ENCODE measurements at regions not wholly inside any gene's neighbourhood (a gene's known extent, or its start where the extent isn't known, plus 50 kb on each side); places are given as distances from the start of the nearest gene placed in this dataset.

- TF ChIP-seq USF2 (CRISPR knock-in tag; IDR thresholded peaks at IDR 0.05): no peak
- TF ChIP-seq PHF8 (IDR thresholded peaks at IDR 0.05; ENCODE audit: borderline replicate concordance, low read length): peak; percentile 69; the same call in 1 of the 2 replicates
- TF ChIP-seq POLR2A (conservative IDR thresholded peaks at IDR 0.05): peak; percentile 70
- no peak for TF ChIP-seq ZBTB11 (CRISPR knock-in tag; IDR thresholded peaks at IDR 0.05)
- TF ChIP-seq ZNF277 (CRISPR knock-in tag; IDR thresholded peaks at IDR 0.05; ENCODE audit: borderline replicate concordance): no peak
- no peak for TF ChIP-seq MTF1 (CRISPR knock-in tag; IDR thresholded peaks at IDR 0.05; ENCODE audit: borderline replicate concordance)
- no peak for TF ChIP-seq CHD1 (IDR thresholded peaks at IDR 0.05; ENCODE audit: low read length)
- TF ChIP-seq MGA (IDR thresholded peaks at IDR 0.05): peak; percentile 76
- no peak for TF ChIP-seq CHCHD3 (CRISPR knock-in tag; IDR thresholded peaks at IDR 0.05)
Observed at GRCh38 chr11:50298182-50298988, 265.7 kb downstream of the OR4C45 start (continued).
